ENCODE measurements at regions not wholly inside any gene's neighbourhood (a gene's known extent, or its start where the extent isn't known, plus 50 kb on each side); places are given as distances from the start of the nearest gene placed in this dataset.

GRCh38 chr13:110092831-110093247 lies 214.1 kb downstream of the COL4A1 start:
- Histone ChIP-seq H3K23ac (ENCODE audit: insufficient read length) (no peak overlapping the region), H3K4ac (replicated peaks; ENCODE audit: insufficient read length, low read depth, low read length) (no peak overlapping the region), H3K9ac (replicated peaks in 1 of 4; ENCODE audit: extremely low read depth in 1 of 4, low read depth in 3 of 4, low read length in 3 of 4) (no peak overlapping the region), H3K79me1 (ENCODE audit: low read depth, low read length) (no peaks in the 10 kb centered on the region), H2BK5ac (ENCODE audit: low read depth, low read length) (no peak overlapping the region), H3K4me1 (replicated peaks in 1 of 4; ENCODE audit: control insufficient read depth in 3 of 4, insufficient read depth in 4 of 4, low read length in 3 of 4) (no peaks in the 10 kb centered on the region; a peak in 1 of 7 replicates), H3K14ac (ENCODE audit: insufficient read length) (no peak overlapping the region), H2BK12ac (ENCODE audit: low read depth, low read length) (no peak overlapping the region), H4K91ac (replicated peaks; ENCODE audit: insufficient read length, low read length) (no peak overlapping the region), H3K27me3 (replicated peaks in 1 of 4; ENCODE audit: control insufficient read depth in 3 of 4, extremely low read depth in 1 of 4, insufficient read depth in 3 of 4, low read length in 3 of 4) (no peaks in the 10 kb centered on the region), H3K79me2 (ENCODE audit: control insufficient read depth in 1 of 2, insufficient read depth in 2 of 2, low read length in 2 of 2) (no peaks in the 10 kb centered on the region), H4K20me1 (replicated peaks in 1 of 2; ENCODE audit: control insufficient read depth in 1 of 2, insufficient read depth in 2 of 2, low read length in 2 of 2) (no peaks in the 10 kb centered on the region), H3K9me3 (ENCODE audit: insufficient read depth in 2 of 2, low read depth in 1 of 2, low read length in 1 of 2) (no peaks in the 10 kb centered on the region), H3K4me3 (ENCODE audit: extremely low read depth in 1 of 4, insufficient read depth in 2 of 4, low read depth in 3 of 4, low read length in 4 of 4) (no peak overlapping the region), H3K56ac (replicated peaks; ENCODE audit: insufficient read length, low read depth, low read length) (no peak overlapping the region), H4K5ac (ENCODE audit: insufficient read length, low read depth, low read length) (no peak overlapping the region), H2BK20ac (ENCODE audit: low read length) (no peak overlapping the region), H3K4me2 (ENCODE audit: insufficient read depth in 1 of 2, low read depth in 2 of 2, low read length in 2 of 2) (no peak overlapping the region), H3K36me3 (ENCODE audit: control insufficient read depth in 2 of 4, insufficient read depth in 4 of 4, low read length in 3 of 4) (no peaks in the 10 kb centered on the region), H3K18ac (ENCODE audit: extremely low read depth, low read length) (no peak overlapping the region), H2AFZ (ENCODE audit: low read length) (no peak overlapping the region), H4K8ac (ENCODE audit: extremely low read depth, insufficient read depth, low read length) (no peak overlapping the region), H2AK5ac (ENCODE audit: low read depth, low read length) (no peak overlapping the region), H3K23me2 (ENCODE audit: low read depth, low read length) (no peaks in the 10 kb centered on the region), H2BK120ac (replicated peaks; ENCODE audit: low read depth, low read length) (no peak overlapping the region), H2BK15ac (ENCODE audit: low read length) (no peak overlapping the region), H3K27ac (ENCODE audit: low read depth, low read length) (no peak overlapping the region)
- no peak for FAIRE-seq
- no peak for DNase-seq (ENCODE audit: low read depth in 1 of 2, low spot score in 2 of 2)
- ChIA-PET POLR2A (ENCODE audit: partially characterized antibody) (no interaction called here), CTCF (ENCODE audit: partially characterized antibody) (interaction anchor here (4.6 kb wide), 1 partner anchor 10 kb away, joined by 32 read pairs; no protein-coding TSS in a partner anchor)
- WGBS, 2 experiments (ENCODE audit: extremely low coverage in 1 of 2, insufficient coverage in 1 of 2, insufficient read length in 1 of 2, insufficient replicate concordance in 2 of 2, low coverage in 1 of 2, low lambda C conversion rate in 2 of 2, missing lambda C conversion rate in 1 of 2): 100% methylated on average over 1 of the region's 1 CpG; no CpG with 5 or more reads in 1 of the 2 experiments
- TF ChIP-seq YY1 (IDR thresholded peaks at IDR 0.05; ENCODE audit: low read depth, low read length) (no peak), BACH1 (IDR thresholded peaks at IDR 0.05; ENCODE audit: low read length) (no peak), BCL11A (IDR thresholded peaks at IDR 0.05; ENCODE audit: low read depth in 2 of 2, low read length in 2 of 2) (no peak), TCF12 (IDR thresholded peaks at IDR 0.05; ENCODE audit: low read depth, low read length) (no peak), SUZ12 (IDR thresholded peaks at IDR 0.05; ENCODE audit: low read length) (no peak), EP300 (IDR thresholded peaks at IDR 0.05; ENCODE audit: borderline replicate concordance in 1 of 2, low read depth in 2 of 2, low read length in 2 of 2) (no peak), MAFK (IDR thresholded peaks at IDR 0.05; ENCODE audit: low read depth, low read length) (no peak), FOSL1 (IDR thresholded peaks at IDR 0.05; ENCODE audit: insufficient read depth, low read depth, low read length) (no peak)

All from H1 (cell line).